ENCODE measurements at regions not wholly inside any gene's neighbourhood (a gene's known extent, or its start where the extent isn't known, plus 50 kb on each side); places are given as distances from the start of the nearest gene placed in this dataset.

- H3K9me3 Mint-ChIP-seq: no peaks in the 10 kb centered on the region
- DNase-seq: no peak
- no peak overlapping the region for H3K4me3 Mint-ChIP-seq
- H3K36me3 Mint-ChIP-seq (ENCODE audit: low read depth): no peaks in the 10 kb centered on the region
- peaks cover 5% of the 10 kb centered on the region for H3K27me3 Mint-ChIP-seq (ENCODE audit: insufficient read depth)
- no peaks in the 10 kb centered on the region for H3K4me1 Mint-ChIP-seq (ENCODE audit: low read depth)
- peak; percentile 70 for TF ChIP-seq CTCF (IDR thresholded peaks at IDR 0.05)
- H3K27ac Mint-ChIP-seq: no peak overlapping the region
Measured at GRCh38 chr18:24543795-24544498, 83.5 kb downstream of the HRH4 start.

GRCh38 chr18:24544949-24545348 lies 84.5 kb downstream of the HRH4 start:
- no peak for DNase-seq
- Mint-ChIP-seq H3K4me1 (ENCODE audit: low read depth) (no peaks in the 10 kb centered on the region), H3K4me3 (no peak overlapping the region), H3K27ac (no peak overlapping the region), H3K27me3 (ENCODE audit: insufficient read depth) (peaks cover 5% of the 10 kb centered on the region), H3K36me3 (ENCODE audit: low read depth) (no peaks in the 10 kb centered on the region), H3K9me3 (no peaks in the 10 kb centered on the region)
- no peak for TF ChIP-seq CTCF (IDR thresholded peaks at IDR 0.05)

GRCh38 chr18:24545651-24546050 lies 85.2 kb downstream of the HRH4 start:
- TF ChIP-seq CTCF (IDR thresholded peaks at IDR 0.05): no peak
- Mint-ChIP-seq H3K27ac (no peak overlapping the region), H3K4me3 (no peak overlapping the region), H3K36me3 (ENCODE audit: low read depth) (no peaks in the 10 kb centered on the region), H3K4me1 (ENCODE audit: low read depth) (no peaks in the 10 kb centered on the region), H3K27me3 (ENCODE audit: insufficient read depth) (peaks cover 5% of the 10 kb centered on the region), H3K9me3 (no peaks in the 10 kb centered on the region)
- no peak for DNase-seq

GRCh38 chr18:24546307-24546706 lies 85.9 kb downstream of the HRH4 start:
- Mint-ChIP-seq H3K36me3 (ENCODE audit: low read depth) (no peaks in the 10 kb centered on the region), H3K27ac (no peak overlapping the region)
- TF ChIP-seq CTCF (IDR thresholded peaks at IDR 0.05): no peak

GRCh38 chr18:24548583-24548982 lies 88.1 kb downstream of the HRH4 start:
- no peak overlapping the region for H3K27ac Mint-ChIP-seq
- no peak for TF ChIP-seq CTCF (IDR thresholded peaks at IDR 0.05)
- no peaks in the 10 kb centered on the region for H3K36me3 Mint-ChIP-seq (ENCODE audit: low read depth)
- H3K9me3 Mint-ChIP-seq: no peaks in the 10 kb centered on the region
- H3K27me3 Mint-ChIP-seq (ENCODE audit: insufficient read depth): peaks cover 2% of the 10 kb centered on the region; the same call in 1 of the 2 replicates
- H3K4me3 Mint-ChIP-seq: no peak overlapping the region
- DNase-seq: no peak
- H3K4me1 Mint-ChIP-seq (ENCODE audit: low read depth): no peaks in the 10 kb centered on the region

More at GRCh38 chr18:24546307-24546706, 85.9 kb downstream of the HRH4 start:
- peaks cover 3% of the 10 kb centered on the region for H3K27me3 Mint-ChIP-seq (ENCODE audit: insufficient read depth)
- H3K9me3 Mint-ChIP-seq: no peaks in the 10 kb centered on the region
- DNase-seq: no peak
- no peaks in the 10 kb centered on the region for H3K4me1 Mint-ChIP-seq (ENCODE audit: low read depth)
- H3K4me3 Mint-ChIP-seq: no peak overlapping the region

Data from HFFc6 (cell line).